GM12878 (cell line): ENCODE measurements at regions not wholly inside any gene's neighbourhood (a gene's known extent, or its start where the extent isn't known, plus 50 kb on each side); places are given as distances from the start of the nearest gene placed in this dataset.

Experiments
- ATAC-seq: fragments of 200-7000 bp; cut with Tn5 transposase; 3 replicates; pipeline ENCODE4 v1.9.1; 2020; ENCODE audit warnings: mild to moderate bottlenecking, moderate library complexity
- BruUV-seq: library from RNA; stranded (reverse); fragments of 400-500 nt; replicated peaks from 2 replicates; lab custom pipeline; 2021; lab: Mats Ljungman, UMichigan
- CTCF ChIA-PET: fragments of 300-600 bp; sonication (Branson Sonifier 250); formaldehyde crosslinking; extraction: SDS; loops from one replicate; lab custom pipeline; 2021; ENCODE audit warnings: inconsistent platforms; lab: Yijun Ruan, JAX
- POLR2A ChIA-PET: fragments of 350-600 bp; formaldehyde crosslinking; extraction: SDS; loops from one replicate; lab custom pipeline; 2021; ENCODE audit warnings: inconsistent platforms; lab: Charles Lee
- RAD21 ChIA-PET: fragments of 300-600 bp; sonication (Branson Sonifier 250); formaldehyde crosslinking; loops from one replicate; lab custom pipeline; 2023; ENCODE audit warnings: antibody characterized with exemption; ENCODE audit not compliant: unreplicated experiment; lab: Charles Lee
- SMC1A ChIA-PET: fragments of 300-600 bp; sonication (Branson Sonifier 250); formaldehyde crosslinking; loops from one replicate; lab custom pipeline; 2023; ENCODE audit not compliant: unreplicated experiment, uncharacterized antibody; lab: Charles Lee
- DNase-seq: peaks from one replicate; pipeline ENCODE4 v3.0.0-alpha.2; 2011; ENCODE audit warnings: low read depth, low spot score
- FAIRE-seq: peaks from 3 replicates; lab custom pipeline; 2011; peaks lifted over from hg19 to GRCh38; lab: Jason Lieb, UNC
- H2AFZ ChIP-seq: 2 replicates; pipeline ENCODE4 v1.6.0; 2011; ENCODE audit warnings: low read depth, low read length, control low read depth; ENCODE audit not compliant: control insufficient read depth
- H3K27ac ChIP-seq: 2 replicates; pipeline ENCODE4 v1.5.1; 2011; ENCODE audit warnings: control low read depth; ENCODE audit not compliant: control insufficient read depth, insufficient read depth
- H3K27me3 ChIP-seq, 2 experiments: replicated peaks in 1 of 2; 2 replicates each; pipeline versions ENCODE4 v1.6.0 to v1.6.1; 2011; ENCODE audit warnings: low read length in 1 of 2; ENCODE audit not compliant: control insufficient read depth in 2 of 2, insufficient read depth in 2 of 2
- H3K36me3 ChIP-seq, 2 experiments: 2 replicates each; pipeline ENCODE4 v1.5.1; 2011; ENCODE audit warnings: low read length in 1 of 2; ENCODE audit not compliant: control insufficient read depth in 2 of 2, insufficient read depth in 2 of 2
- H3K4me1 ChIP-seq: 2 replicates; pipeline ENCODE4 v1.6.1; 2011; ENCODE audit warnings: mild to moderate bottlenecking, low read length, moderate library complexity, mixed read lengths; ENCODE audit not compliant: control insufficient read depth, insufficient read depth
- H3K4me2 ChIP-seq: 2 replicates; pipeline ENCODE4 v1.6.0; 2011; ENCODE audit warnings: control low read depth; ENCODE audit not compliant: control insufficient read depth, insufficient read depth
- H3K4me3 ChIP-seq: fragments of 200-600 bp; sonication (generic); 2 replicates; pipeline ENCODE4 v1.5.1; 2016
- H3K79me2 ChIP-seq: 2 replicates; pipeline ENCODE4 v1.6.0; 2011; ENCODE audit warnings: low read length; ENCODE audit not compliant: control insufficient read depth, insufficient read depth
- H3K9ac ChIP-seq: 2 replicates; pipeline ENCODE4 v1.8.0; 2011; ENCODE audit warnings: low read length, control low read depth, mixed read lengths; ENCODE audit not compliant: control insufficient read depth, insufficient read depth
- H3K9me3 ChIP-seq: replicated peaks from 3 replicates; pipeline ENCODE4 v1.5.1; 2011; ENCODE audit warnings: mild to moderate bottlenecking, low read length; ENCODE audit not compliant: control insufficient read depth, insufficient read depth
- H4K20me1 ChIP-seq: 2 replicates; pipeline ENCODE4 v1.6.0; 2011; ENCODE audit not compliant: control insufficient read depth, insufficient read depth
- CHD2 ChIP-seq: IDR thresholded peaks from 2 replicates; pipeline ENCODE4 v1.6.1; 2011; ENCODE audit warnings: low read depth, low read length, improper control_type of control experiment, borderline replicate concordance
- E2F4 ChIP-seq: IDR thresholded peaks from 2 replicates; pipeline ENCODE4 v1.6.1; 2012; ENCODE audit warnings: low read depth, low read length, improper control_type of control experiment
- EP300 ChIP-seq, 2 experiments: fragments of 150-350 bp in 1 of 2; IDR thresholded peaks; 2 replicates each; pipeline ENCODE4 v1.6.1; 2011 to 2012; ENCODE audit warnings: low read depth in 2 of 2, low read length in 2 of 2, borderline replicate concordance in 1 of 2, improper control_type of control experiment in 1 of 2, inconsistent platforms in 1 of 2; ENCODE audit not compliant: control insufficient read depth in 1 of 2
- HDAC6 ChIP-seq: fragments of 200-600 bp; sonication (generic); IDR thresholded peaks from one replicate; pipeline ENCODE4 v1.8.0; 2017; ENCODE audit warnings: antibody characterized with exemption; ENCODE audit not compliant: unreplicated experiment
- PML ChIP-seq: IDR thresholded peaks from 2 replicates; pipeline ENCODE4 v1.6.1; 2012; ENCODE audit warnings: low read length, inconsistent platforms
- POLR2AphosphoS2 ChIP-seq: IDR thresholded peaks from 2 replicates; pipeline ENCODE4 v1.6.1; 2011; ENCODE audit warnings: low read depth, mild to moderate bottlenecking, low read length, improper control_type of control experiment, moderate library complexity
- RUNX3 ChIP-seq: IDR thresholded peaks from 2 replicates; pipeline ENCODE4 v1.6.1; 2012; ENCODE audit warnings: low read length, inconsistent platforms
- SMAD5 ChIP-seq: IDR thresholded peaks from 2 replicates; pipeline ENCODE4 v1.6.1; 2016; ENCODE audit warnings: antibody characterized with exemption, low read depth
- TARDBP ChIP-seq: IDR thresholded peaks from 2 replicates; pipeline ENCODE4 v1.6.1; 2016; ENCODE audit warnings: borderline replicate concordance
- in situ Hi-C: fragments of 300-500 bp; cut with MboI; formaldehyde crosslinking; loops from 9 replicates; pipeline ENCODE4 v1.14.3; 2018; ENCODE audit warnings: mixed read lengths
- intact Hi-C: fragments of 100-400 bp; cut with micrococcal nuclease; formaldehyde crosslinking; loops from one replicate; pipeline ENCODE4 v1.14.2; 2022; ENCODE audit not compliant: unreplicated experiment
- TF ChIP-seq, protein P1 (sequence below): IDR thresholded peaks from 2 replicates; pipeline ENCODE4 v1.6.1; 2012; ENCODE audit warnings: low read depth, low read length, improper control_type of control experiment
- TF ChIP-seq, protein P2 (sequence below): IDR thresholded peaks from 2 replicates; pipeline ENCODE4 v1.6.1; 2012; ENCODE audit warnings: low read length, inconsistent platforms

DNA sequence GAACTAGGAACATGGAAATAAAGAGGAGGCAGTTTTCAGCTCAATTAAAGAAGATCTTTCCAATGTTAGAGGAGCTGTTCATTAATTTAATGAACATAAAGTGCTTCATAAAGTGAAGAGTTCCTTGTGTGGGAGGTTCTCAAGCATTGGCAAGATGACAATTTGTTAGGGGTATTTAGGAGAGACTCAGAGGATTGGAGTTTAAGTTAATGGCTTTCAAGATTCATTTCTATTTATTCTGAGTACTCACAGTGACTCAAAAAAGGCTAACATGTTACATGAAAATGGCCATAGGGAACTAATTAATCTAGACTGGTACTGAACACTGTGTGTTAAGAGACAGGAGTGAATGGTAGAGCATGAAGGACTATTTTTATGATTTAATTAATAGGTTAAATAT lies 55.4 kb upstream of the CDH12 start:
- H2AFZ ChIP-seq = no peak overlapping the region
- no peak overlapping the region for H3K4me3 ChIP-seq
- no peak for DNase-seq
- H3K9me3 ChIP-seq = no peaks in the 10 kb centered on the region
- H3K36me3 ChIP-seq = no peaks in the 10 kb centered on the region
- ChIA-PET POLR2A (no interaction called here), SMC1A (interaction anchor here (0.9 to 1.3 kb wide), 2 partner anchors 10 to 24 kb away, joined by 3 to 5 read pairs; no protein-coding TSS in a partner anchor), RAD21 (no interaction called here), CTCF (no interaction called here)
- H3K9ac ChIP-seq = no peak overlapping the region
- in situ Hi-C loops (no loop called here), intact Hi-C loops (no loop called here)
- BruUV-seq = no TSS peak
- H3K79me2 ChIP-seq = no peaks in the 10 kb centered on the region
- TF ChIP-seq, protein P1, sequence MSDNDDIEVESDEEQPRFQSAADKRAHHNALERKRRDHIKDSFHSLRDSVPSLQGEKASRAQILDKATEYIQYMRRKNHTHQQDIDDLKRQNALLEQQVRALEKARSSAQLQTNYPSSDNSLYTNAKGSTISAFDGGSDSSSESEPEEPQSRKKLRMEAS = no peak
- TF ChIP-seq HDAC6 (no peak), SMAD5 (no peak), CHD2 (no peak), PML (no peak), EP300 (IDR thresholded peaks at IDR 0.05; ENCODE audit: borderline replicate concordance in 1 of 2, control insufficient read depth in 1 of 2, low read depth in 2 of 2, low read length in 2 of 2) (no peak), RUNX3 (no peak), POLR2AphosphoS2 (no peak), TARDBP (no peak), E2F4 (no peak)
- TF ChIP-seq, protein P2, sequence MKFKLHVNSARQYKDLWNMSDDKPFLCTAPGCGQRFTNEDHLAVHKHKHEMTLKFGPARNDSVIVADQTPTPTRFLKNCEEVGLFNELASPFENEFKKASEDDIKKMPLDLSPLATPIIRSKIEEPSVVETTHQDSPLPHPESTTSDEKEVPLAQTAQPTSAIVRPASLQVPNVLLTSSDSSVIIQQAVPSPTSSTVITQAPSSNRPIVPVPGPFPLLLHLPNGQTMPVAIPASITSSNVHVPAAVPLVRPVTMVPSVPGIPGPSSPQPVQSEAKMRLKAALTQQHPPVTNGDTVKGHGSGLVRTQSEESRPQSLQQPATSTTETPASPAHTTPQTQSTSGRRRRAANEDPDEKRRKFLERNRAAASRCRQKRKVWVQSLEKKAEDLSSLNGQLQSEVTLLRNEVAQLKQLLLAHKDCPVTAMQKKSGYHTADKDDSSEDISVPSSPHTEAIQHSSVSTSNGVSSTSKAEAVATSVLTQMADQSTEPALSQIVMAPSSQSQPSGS = no peak
- no peak for ATAC-seq
- no peaks in the 10 kb centered on the region for H3K27me3 ChIP-seq
- no peak for FAIRE-seq
- no peak overlapping the region for H3K4me2 ChIP-seq
- H3K27ac ChIP-seq = no peak overlapping the region
- H4K20me1 ChIP-seq = no peaks in the 10 kb centered on the region
- H3K4me1 ChIP-seq = no peaks in the 10 kb centered on the region
